ENCODE measurements at regions not wholly inside any gene's neighbourhood (a gene's known extent, or its start where the extent isn't known, plus 50 kb on each side); places are given as distances from the start of the nearest gene placed in this dataset.
"Not testable (repeated sequence)": the region's sequence is repeated elsewhere in the genome, so short reads cannot be mapped to it uniquely, and the experiment has no call there.

GRCh38 chr21:27532076-27532475 is 565.2 kb upstream of the ADAMTS5 start:
- DNase-seq, result no peak

- DNase-seq, result no peak
These were observed 561.8 kb upstream of the ADAMTS5 start for GRCh38 chr21:27528697-27529096.

DNA sequence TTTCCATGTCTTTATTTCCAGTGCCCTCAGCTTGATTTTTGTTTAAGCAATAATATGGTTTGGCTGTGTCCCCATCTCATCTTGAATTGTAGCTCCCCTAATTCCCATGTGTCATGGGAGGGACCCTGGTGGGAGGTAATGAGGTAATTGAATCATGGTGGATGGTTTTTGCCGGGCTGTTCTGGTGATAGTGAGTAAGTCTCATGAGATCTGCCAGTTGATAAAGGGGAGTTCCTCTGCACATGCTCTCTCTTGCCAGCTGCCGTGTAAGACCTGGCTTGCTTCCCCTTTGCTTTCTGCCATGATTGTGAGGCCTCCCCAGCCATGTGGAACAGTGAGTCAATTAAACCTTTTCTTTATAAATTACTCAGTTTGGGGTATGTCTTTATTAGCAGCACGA is 559.6 kb upstream of the ADAMTS5 start:
- DNase-seq, result no peak

DNA sequence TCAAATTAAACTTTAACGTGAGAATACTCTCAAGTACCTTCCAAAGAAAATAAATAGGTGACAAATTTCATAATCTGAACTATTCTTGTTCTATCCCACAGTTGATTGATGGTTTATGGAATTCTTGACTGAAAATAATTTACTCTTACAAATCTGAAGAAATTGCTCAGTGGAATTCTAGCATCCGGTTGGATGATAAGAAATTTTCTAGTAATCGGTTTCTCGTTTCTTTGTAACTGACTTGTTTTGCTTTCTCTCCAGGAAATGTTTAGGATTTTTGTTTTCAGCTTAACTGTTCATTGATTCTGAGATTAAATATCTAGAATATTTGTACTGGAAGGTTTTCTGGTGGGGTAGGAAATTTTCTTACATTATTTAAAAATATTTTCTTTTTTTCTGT is 558.9 kb upstream of the ADAMTS5 start:
- no peak for DNase-seq

DNA sequence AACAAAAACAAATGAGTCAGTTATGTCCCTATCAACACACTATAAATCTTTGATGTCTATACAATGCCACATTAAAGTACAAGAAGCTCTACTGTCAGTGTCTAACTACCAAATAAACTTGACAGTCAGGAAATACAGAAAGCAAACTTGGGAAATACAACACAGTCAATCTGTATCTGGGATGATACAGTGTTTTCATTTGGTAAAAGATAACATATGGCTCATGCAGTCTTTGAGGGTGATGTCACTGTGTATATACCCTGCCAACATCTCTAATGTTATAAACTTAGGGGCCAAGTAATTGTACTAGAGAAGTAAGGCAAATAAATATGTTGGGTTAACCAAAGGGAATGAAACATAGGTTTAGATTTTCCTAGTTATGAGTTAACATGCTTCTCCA is 552.5 kb upstream of the ADAMTS5 start:
- DNase-seq, result no peak

DNA sequence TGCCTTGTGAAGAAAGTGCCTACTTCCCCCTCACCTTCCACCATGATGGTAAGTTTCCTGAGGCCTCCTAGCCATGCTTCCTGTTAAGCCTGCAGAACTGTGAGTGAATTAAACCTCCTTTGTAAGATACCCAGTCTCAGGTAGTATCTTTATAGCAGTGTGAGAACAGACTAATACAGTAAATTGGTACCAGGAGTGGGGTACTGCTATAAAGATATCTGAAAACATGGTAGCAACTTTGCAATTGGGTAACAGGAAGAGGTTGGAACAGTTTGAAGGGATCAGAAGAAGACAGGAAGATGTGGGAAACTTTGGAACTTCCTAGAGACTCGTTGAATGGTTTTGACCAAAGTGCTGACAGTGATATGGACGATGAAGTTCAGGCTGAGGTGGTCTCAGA is 550.3 kb upstream of the ADAMTS5 start:
- not testable (repeated sequence) for DNase-seq

DNA sequence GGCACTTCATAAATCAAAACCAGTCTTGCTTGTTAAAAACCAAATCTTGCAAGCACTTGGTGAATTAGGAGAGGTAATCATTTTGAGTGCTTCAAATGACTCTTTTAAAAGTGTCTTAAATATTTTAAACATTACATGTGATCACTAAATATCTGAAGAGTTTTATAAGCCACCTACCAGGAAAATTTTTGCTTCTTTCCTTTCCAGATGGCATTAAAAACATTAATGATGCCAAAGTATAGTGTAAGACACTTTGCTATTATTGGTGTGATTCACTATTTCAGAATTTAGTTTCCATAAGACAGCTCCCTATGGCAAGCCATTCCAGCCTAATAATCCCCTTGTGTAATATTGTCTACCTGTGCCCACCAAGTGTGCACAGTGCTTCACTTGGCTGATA is 548.8 kb upstream of the ADAMTS5 start:
- DNase-seq, result no peak

GRCh38 chr21:27513825-27514224 is 546.9 kb upstream of the ADAMTS5 start:
- no peak for DNase-seq

GRCh38 chr21:27513016-27513415 is 546.1 kb upstream of the ADAMTS5 start:
- no peak for DNase-seq

DNA sequence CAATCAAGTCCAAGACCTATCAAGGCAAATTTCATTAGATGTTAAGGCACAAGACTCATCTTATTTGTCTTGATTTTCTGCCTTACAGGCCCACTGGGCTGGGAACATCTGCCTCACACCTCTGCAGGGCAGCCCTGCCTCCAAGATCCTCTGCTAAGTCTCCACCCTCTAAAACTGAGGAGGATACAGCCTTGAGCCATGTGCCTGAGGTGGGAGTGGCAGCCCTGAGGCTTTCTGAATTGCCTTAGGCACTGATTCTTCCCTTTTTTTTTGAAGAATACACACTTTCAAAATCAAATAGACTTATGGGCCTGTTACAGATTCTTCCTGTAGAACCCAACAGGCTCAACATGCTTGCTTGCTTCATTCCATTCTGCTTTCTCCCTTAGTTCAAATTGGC is 544.3 kb upstream of the ADAMTS5 start:
- DNase-seq, result no peak

GRCh38 chr21:27507695-27508094 is 540.8 kb upstream of the ADAMTS5 start:
- no peak for DNase-seq

DNA sequence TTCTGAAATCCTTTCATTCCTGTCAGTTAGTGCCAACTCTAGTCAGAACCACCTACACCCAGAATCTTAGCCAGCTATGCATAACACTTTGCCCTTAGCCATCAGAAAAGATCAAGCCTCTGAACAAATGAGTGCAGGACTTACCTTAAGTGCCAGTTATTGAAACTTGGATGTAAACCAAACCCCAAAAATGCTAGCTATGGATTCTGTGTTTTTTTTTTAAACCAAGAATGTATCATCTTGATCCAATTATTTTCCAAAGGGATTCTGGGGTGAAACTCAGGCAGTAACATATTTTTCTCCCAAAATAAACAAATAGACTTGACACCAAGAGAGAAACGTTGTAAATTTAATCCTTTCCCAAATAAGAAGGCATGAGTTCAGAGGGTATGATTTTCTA is 538.6 kb upstream of the ADAMTS5 start:
- no peak for DNase-seq

DNA sequence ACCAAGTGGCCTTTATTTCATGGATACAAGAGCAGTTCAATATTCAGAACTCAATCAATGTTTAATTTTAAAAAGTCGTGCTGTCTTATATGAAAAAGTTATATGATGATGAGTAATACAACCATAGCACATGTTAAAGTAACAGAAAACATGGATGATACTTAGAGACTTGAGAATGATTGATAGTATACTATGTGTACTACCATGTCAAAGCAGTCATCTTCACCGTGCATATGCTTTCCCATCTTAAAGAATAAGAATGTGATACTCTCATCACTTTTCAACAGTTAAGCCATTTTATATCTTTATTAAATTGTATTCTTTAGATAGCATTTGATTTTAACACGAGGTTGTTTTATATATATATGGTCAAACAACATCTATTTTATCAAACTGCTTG is 535.9 kb upstream of the ADAMTS5 start:
- no peak for DNase-seq

- DNase-seq, result no peak
These were observed 531.1 kb upstream of the ADAMTS5 start for GRCh38 chr21:27498025-27498424.

DNA sequence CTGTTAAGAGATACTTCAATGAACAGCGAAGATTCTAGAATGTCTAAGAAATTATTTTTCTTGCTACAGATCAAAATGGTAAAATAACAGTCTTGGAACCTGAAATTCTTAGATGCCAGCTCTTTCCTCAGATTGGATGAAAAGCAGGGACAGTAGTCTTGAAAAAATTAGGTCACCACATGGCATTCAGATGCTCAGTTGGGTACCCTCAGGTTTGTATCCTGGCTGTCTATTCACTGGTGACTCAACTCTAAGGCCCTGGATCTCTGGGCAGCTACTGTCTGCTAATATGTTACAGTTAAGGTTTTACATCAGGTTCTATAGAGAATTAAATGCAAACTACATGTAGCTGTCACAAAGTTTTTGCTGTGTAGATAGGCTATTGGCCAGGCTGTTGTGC is 528.9 kb upstream of the ADAMTS5 start:
- DNase-seq, result no peak

- no peak for DNase-seq
These were observed 526.7 kb upstream of the ADAMTS5 start for GRCh38 chr21:27493542-27493941.

DNA sequence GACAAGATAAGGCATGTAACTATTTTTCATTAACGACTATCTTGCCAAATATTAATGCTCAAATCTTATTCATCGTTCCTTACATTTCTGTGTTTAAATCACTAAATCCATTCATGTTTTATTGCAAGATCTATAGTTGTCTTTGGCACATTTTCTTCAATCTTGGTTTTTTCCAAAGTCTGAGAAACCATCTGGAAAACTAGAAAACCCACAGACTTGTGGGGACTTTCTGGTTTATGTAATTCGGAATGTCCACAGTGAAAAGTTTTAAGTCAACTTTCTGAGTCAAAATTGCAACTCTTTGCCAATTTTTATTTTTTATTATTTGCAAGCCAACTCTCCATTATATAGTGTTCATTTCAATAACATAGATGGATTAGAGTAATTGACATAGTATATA is 520.8 kb upstream of the ADAMTS5 start:
- no peak for DNase-seq

DNA sequence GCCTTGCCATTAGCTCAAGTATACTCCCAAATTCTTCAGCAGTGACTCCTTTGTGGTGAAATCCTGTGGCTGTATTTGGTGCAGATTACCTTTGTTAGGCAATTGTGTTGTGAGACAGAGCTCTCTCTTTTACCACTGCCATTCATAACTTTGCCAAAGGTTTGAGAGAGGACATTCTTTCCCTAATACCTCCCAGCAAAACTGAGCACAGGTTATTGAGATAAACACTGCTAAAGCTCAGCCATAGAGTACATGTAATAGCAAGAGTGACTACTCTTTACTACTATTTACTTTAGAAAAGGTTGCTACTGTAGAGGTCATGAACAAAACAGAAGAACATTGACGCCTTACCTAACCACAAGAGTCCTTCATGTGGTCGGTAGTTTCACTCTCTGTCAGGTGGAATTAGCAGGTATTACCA is 514.0 kb upstream of the ADAMTS5 start:
- DNase-seq, result no peak

DNA sequence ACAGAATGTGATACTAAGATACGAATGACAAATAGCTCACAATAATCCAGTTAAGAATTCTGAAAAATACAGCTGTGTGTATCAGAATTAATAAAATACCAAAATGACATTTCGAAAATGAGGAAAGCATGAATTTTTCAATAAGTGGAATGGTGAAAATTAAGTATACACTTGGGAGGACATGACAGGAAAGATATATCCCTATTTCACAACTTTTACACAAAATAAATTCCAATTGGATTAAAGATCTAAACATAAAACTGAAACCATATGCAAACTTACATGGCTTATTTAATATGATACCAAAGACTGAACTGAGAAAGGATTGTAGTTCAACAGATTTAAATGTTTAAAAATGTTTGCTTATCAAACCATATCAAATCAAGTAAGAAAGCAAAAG is 510.4 kb upstream of the ADAMTS5 start:
- no peak for DNase-seq

GRCh38 chr21:27476696-27477095 is 509.8 kb upstream of the ADAMTS5 start:
- DNase-seq, result no peak

DNA sequence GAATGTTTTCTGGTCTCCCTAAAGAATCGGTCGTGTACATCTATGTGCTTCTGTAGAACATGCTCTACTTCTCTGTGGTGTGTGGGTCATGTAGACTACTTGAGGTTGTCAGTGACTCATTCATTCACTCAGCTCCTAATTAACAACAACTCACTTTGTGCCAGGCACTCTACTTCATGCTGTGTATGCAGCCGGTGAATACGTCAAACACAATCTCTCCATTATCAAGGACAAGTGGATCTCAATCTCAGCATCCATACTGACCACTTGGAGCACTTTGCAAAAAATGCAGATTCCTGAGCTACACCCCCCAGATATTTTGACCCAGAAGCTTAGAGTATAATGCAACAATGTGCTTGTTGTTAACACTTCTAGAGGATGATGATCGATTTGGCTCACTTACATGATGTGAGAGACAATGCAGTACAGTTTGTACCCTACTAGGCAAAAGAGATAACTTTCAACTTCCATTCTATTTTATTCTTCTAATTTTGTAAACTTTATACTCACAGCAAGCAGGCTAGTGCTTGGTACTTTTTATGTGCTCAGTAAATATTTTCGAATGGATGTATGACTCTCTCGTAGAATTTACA is 508.6 kb upstream of the ADAMTS5 start:
- no peak for DNase-seq

GRCh38 chr21:27467366-27467765 is 500.5 kb upstream of the ADAMTS5 start:
- DNase-seq, result no peak

DNA sequence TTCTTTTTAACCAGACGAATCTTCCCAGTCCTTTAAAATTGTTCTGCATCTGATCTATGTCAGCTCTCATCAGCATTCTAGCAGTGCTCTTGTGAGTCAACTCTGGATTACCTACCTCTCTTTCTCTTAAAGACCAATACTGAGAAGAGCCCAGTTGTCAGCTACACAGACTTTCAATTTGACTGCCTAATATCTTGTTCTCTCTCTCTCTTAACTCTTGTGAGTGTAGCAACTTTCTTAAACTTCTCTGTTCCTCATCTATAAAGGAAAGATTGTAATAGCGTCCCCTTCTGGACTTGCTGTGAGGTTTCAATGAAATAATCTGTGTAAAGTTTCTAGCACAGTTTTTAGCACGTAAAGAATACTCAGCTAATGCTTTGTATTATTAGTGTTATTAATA is 499.3 kb upstream of the ADAMTS5 start:
- DNase-seq, result peak in 1 of 2 experiments; percentile 12

GRCh38 chr21:27464648-27465047 is 497.8 kb upstream of the ADAMTS5 start:
- no peak for DNase-seq

GRCh38 chr21:27462726-27463125 is 495.8 kb upstream of the ADAMTS5 start:
- DNase-seq, result no peak

GRCh38 chr21:27454234-27454633 is 487.3 kb upstream of the ADAMTS5 start:
- DNase-seq, result no peak

All from AML-193 (cell line).